CD14-positive monocyte (primary cell): ENCODE measurements at regions not wholly inside any gene's neighbourhood (a gene's known extent, or its start where the extent isn't known, plus 50 kb on each side); places are given as distances from the start of the nearest gene placed in this dataset.

Experiments
- DNase-seq, 3 donors: peaks; one replicate each; pipeline ENCODE4 v3.0.0-alpha.2; 2011 to 2022
- H2AFZ ChIP-seq: 2 replicates; pipeline ENCODE4 v1.6.0; 2012; ENCODE audit warnings: mild to moderate bottlenecking, low read depth, low read length, inconsistent platforms; ENCODE audit not compliant: insufficient read depth, poor library complexity, severe bottlenecking
- H3K27ac ChIP-seq, 2 donors: 1 replicate in 1 of 2; 2 replicates in 1 of 2; pipeline ENCODE4 v1.5.1; 2012 to 2013; ENCODE audit warnings: low read length in 2 of 2, control low read depth in 1 of 2, inconsistent platforms in 1 of 2, low read depth in 1 of 2, mild to moderate bottlenecking in 1 of 2
- H3K27me3 ChIP-seq, 2 donors: one replicate each; pipeline versions ENCODE4 v1.6.0 to v1.6.1; 2011 to 2013; ENCODE audit warnings: low read length in 2 of 2; ENCODE audit not compliant: control insufficient read depth in 2 of 2, insufficient read depth in 2 of 2
- H3K36me3 ChIP-seq, 2 donors: replicated peaks in 1 of 2; 1 replicate in 1 of 2; 2 replicates in 1 of 2; pipeline versions ENCODE4 v1.5.1 to v1.6.1; 2012 to 2013; ENCODE audit warnings: low read length in 2 of 2, control low read depth in 1 of 2, inconsistent platforms in 1 of 2, mild to moderate bottlenecking in 1 of 2; ENCODE audit not compliant: insufficient read depth in 2 of 2, control insufficient read depth in 1 of 2
- H3K4me1 ChIP-seq, 2 donors: 1 replicate in 1 of 2; 2 replicates in 1 of 2; pipeline versions ENCODE4 v1.5.1 to v1.6.1; 2012 to 2013; ENCODE audit warnings: low read length in 2 of 2, control low read depth in 1 of 2, inconsistent platforms in 1 of 2, mild to moderate bottlenecking in 1 of 2, moderate library complexity in 1 of 2; ENCODE audit not compliant: insufficient read depth in 2 of 2, control insufficient read depth in 1 of 2
- H3K4me2 ChIP-seq: replicated peaks from 2 replicates; pipeline ENCODE3; 2012; ENCODE audit warnings: low read length, moderate library complexity, mild to moderate bottlenecking; ENCODE audit not compliant: poor library complexity, severe bottlenecking; ENCODE audit errors: extremely low read depth
- H3K4me3 ChIP-seq, 3 experiments: fragments of 200-600 bp in 1 of 3; sonication (generic) in 1 of 3; replicated peaks in 1 of 3; 1 replicate in 2 of 3; 2 replicates in 1 of 3; pipeline ENCODE4 v1.5.1; 2011 to 2013; ENCODE audit warnings: low read length in 3 of 3, mild to moderate bottlenecking in 3 of 3, control low read depth in 2 of 3, low read depth in 2 of 3, inconsistent platforms in 1 of 3, moderate library complexity in 1 of 3
- H3K79me2 ChIP-seq: 2 replicates; pipeline ENCODE4 v1.6.0; 2012; ENCODE audit warnings: mild to moderate bottlenecking, control low read depth, inconsistent platforms, low read length, moderate library complexity; ENCODE audit not compliant: insufficient read depth
- H3K9ac ChIP-seq: 2 replicates; pipeline ENCODE4 v1.6.0; 2017; ENCODE audit warnings: low read length, mild to moderate bottlenecking; ENCODE audit not compliant: insufficient read depth, poor library complexity, severe bottlenecking
- H3K9me3 ChIP-seq, 2 donors: replicated peaks in 1 of 2; 1 replicate in 1 of 2; 2 replicates in 1 of 2; pipeline versions ENCODE4 v1.5.1 to v1.6.1; 2012 to 2013; ENCODE audit warnings: low read length in 2 of 2, control low read depth in 1 of 2; ENCODE audit not compliant: control insufficient read depth in 1 of 2, insufficient read depth in 1 of 2
- H4K20me1 ChIP-seq: 2 replicates; pipeline ENCODE4 v1.6.0; 2012; ENCODE audit warnings: mild to moderate bottlenecking, low read length, control low read depth, moderate library complexity; ENCODE audit not compliant: insufficient read depth
- H3K27ac Mint-ChIP-seq, 7 donors: one replicate each; pipeline ENCODE4 v1.8.0; 2020; ENCODE audit warnings: mild to moderate bottlenecking in 7 of 7, mixed read lengths in 7 of 7, moderate library complexity in 6 of 7, inconsistent platforms in 2 of 7
- H3K27me3 Mint-ChIP-seq, 3 donors: one replicate each; pipeline ENCODE4 v1.8.0; 2021 to 2022; ENCODE audit warnings: low read depth in 3 of 3, mild to moderate bottlenecking in 3 of 3, mixed read lengths in 3 of 3, moderate library complexity in 3 of 3, inconsistent platforms in 1 of 3
- H3K36me3 Mint-ChIP-seq, 2 donors: one replicate each; pipeline ENCODE4 v1.8.0; 2020; ENCODE audit warnings: mixed read lengths in 2 of 2, inconsistent platforms in 1 of 2, mild to moderate bottlenecking in 1 of 2
- H3K4me1 Mint-ChIP-seq: one replicate; pipeline ENCODE4 v1.8.0; 2020; ENCODE audit warnings: mild to moderate bottlenecking, mixed read lengths
- H3K4me3 Mint-ChIP-seq, 2 donors: one replicate each; pipeline ENCODE4 v1.8.0; 2020; ENCODE audit warnings: mild to moderate bottlenecking in 2 of 2, mixed read lengths in 2 of 2, moderate library complexity in 1 of 2
- H3K9me3 Mint-ChIP-seq, 7 donors: one replicate each; pipeline ENCODE4 v1.8.0; 2020 to 2022; ENCODE audit warnings: mixed read lengths in 7 of 7, mild to moderate bottlenecking in 6 of 7, moderate library complexity in 6 of 7, inconsistent platforms in 2 of 7
- WGBS: methylation state at CpG from one replicate; pipeline ENCODE4 v1.1.5; 2013; ENCODE audit warnings: missing lambda C conversion rate; ENCODE audit not compliant: insufficient coverage; 5-methylcytosine and 5-hydroxymethylcytosine counted together
- intact Hi-C, 2 donors: fragments of 100-400 bp; cut with micrococcal nuclease; formaldehyde crosslinking; loops; one replicate each; pipeline versions ENCODE4 v1.15.0 to v1.15.1; 2023
- TF ChIP-seq, protein P1 (sequence below): fragments of 200-600 bp; IDR thresholded peaks from one replicate; pipeline ENCODE4 v1.8.0; 2022; ENCODE audit warnings: antibody characterized with exemption, mild to moderate bottlenecking

DNA sequence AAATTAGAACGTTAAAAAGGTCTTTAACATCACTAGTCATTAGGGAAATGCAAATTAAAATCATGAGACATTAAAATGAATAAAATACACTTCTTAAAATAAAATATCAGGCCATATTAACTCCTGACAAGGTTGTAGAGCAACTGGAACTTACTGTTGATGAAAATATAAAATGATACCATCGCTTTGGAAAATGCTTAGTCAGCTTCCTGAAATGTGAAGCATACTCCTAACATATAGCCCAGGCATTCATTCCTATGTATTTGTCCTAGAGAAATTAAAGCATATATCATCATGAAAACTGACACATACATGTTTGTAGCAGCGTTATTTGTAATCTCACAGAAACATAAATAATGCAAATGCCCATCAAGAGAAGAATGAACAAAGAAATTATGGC is 211.5 kb upstream of the CHRM3 start:
- Mint-ChIP-seq H3K36me3 (no peaks in the 10 kb centered on the region), H3K27ac (no peak overlapping the region), H3K4me1 (peaks cover 5% of the 10 kb centered on the region), H3K4me3 (no peak overlapping the region), H3K27me3 (no peaks in the 10 kb centered on the region), H3K9me3 (peaks cover 3 to 10% (median 5%) of the 10 kb centered on the region in 7 donors)
- Histone ChIP-seq H3K27me3 (no peaks in the 10 kb centered on the region), H3K9me3 (no peaks in the 10 kb centered on the region), H3K27ac (no peak overlapping the region), H3K79me2 (no peaks in the 10 kb centered on the region), H3K4me1 (no peaks in the 10 kb centered on the region), H3K36me3 (no peaks in the 10 kb centered on the region), H4K20me1 (no peaks in the 10 kb centered on the region), H3K9ac (no peak overlapping the region), H3K4me2 (no peak overlapping the region), H2AFZ (no peak overlapping the region), H3K4me3 (no peak overlapping the region)
- WGBS = no CpG with 5 or more reads among the region's 3 CpGs
- intact Hi-C loops = no loop called here
- DNase-seq = no peak
- TF ChIP-seq, protein P1, sequence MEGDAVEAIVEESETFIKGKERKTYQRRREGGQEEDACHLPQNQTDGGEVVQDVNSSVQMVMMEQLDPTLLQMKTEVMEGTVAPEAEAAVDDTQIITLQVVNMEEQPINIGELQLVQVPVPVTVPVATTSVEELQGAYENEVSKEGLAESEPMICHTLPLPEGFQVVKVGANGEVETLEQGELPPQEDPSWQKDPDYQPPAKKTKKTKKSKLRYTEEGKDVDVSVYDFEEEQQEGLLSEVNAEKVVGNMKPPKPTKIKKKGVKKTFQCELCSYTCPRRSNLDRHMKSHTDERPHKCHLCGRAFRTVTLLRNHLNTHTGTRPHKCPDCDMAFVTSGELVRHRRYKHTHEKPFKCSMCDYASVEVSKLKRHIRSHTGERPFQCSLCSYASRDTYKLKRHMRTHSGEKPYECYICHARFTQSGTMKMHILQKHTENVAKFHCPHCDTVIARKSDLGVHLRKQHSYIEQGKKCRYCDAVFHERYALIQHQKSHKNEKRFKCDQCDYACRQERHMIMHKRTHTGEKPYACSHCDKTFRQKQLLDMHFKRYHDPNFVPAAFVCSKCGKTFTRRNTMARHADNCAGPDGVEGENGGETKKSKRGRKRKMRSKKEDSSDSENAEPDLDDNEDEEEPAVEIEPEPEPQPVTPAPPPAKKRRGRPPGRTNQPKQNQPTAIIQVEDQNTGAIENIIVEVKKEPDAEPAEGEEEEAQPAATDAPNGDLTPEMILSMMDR = no peak

DNA sequence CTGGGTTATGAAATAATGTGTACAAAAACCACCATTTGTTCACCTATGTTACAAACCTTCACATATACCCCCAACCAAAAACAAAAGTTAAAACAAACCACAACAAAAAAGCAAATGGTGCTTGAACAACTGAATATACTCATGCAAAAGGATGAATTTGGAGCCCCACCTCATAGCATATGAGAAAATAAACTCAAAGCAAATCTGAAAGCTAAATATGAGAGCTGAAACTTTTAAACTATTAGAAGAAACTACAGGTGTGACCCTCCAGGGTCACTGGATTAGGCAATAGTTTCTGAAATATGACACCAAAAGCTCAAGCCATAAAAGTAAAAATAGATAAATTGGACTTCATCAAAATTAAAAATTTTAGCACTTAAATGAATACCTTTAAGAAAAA is 215.5 kb upstream of the CHRM3 start:
- H3K27ac ChIP-seq = no peak overlapping the region
- H3K4me1 ChIP-seq = no peaks in the 10 kb centered on the region
- H3K27me3 ChIP-seq = no peaks in the 10 kb centered on the region
- no peaks in the 10 kb centered on the region for H4K20me1 ChIP-seq
- no peak overlapping the region for H3K9ac ChIP-seq
- no peaks in the 10 kb centered on the region for H3K79me2 ChIP-seq
- H3K9me3 Mint-ChIP-seq = peaks cover 0 to 10% (median 7%) of the 10 kb centered on the region in 7 donors
- H3K4me3 ChIP-seq = no peak overlapping the region
- no peaks in the 10 kb centered on the region for H3K27me3 Mint-ChIP-seq
- no peaks in the 10 kb centered on the region for H3K36me3 Mint-ChIP-seq
- intact Hi-C loops = no loop called here
- no peak overlapping the region for H2AFZ ChIP-seq
- H3K4me3 Mint-ChIP-seq = no peak overlapping the region
- TF ChIP-seq, protein P1 = no peak
- peaks cover 0 to 5% of the 10 kb centered on the region in 2 donors for H3K9me3 ChIP-seq
- no peak for DNase-seq
- H3K36me3 ChIP-seq = no peaks in the 10 kb centered on the region
- H3K4me1 Mint-ChIP-seq = peaks cover 5% of the 10 kb centered on the region
- no peak overlapping the region for H3K4me2 ChIP-seq
- no peak overlapping the region for H3K27ac Mint-ChIP-seq
